ENCODE measurements at regions not wholly inside any gene's neighbourhood (a gene's known extent, or its start where the extent isn't known, plus 50 kb on each side); places are given as distances from the start of the nearest gene placed in this dataset.

DNA sequence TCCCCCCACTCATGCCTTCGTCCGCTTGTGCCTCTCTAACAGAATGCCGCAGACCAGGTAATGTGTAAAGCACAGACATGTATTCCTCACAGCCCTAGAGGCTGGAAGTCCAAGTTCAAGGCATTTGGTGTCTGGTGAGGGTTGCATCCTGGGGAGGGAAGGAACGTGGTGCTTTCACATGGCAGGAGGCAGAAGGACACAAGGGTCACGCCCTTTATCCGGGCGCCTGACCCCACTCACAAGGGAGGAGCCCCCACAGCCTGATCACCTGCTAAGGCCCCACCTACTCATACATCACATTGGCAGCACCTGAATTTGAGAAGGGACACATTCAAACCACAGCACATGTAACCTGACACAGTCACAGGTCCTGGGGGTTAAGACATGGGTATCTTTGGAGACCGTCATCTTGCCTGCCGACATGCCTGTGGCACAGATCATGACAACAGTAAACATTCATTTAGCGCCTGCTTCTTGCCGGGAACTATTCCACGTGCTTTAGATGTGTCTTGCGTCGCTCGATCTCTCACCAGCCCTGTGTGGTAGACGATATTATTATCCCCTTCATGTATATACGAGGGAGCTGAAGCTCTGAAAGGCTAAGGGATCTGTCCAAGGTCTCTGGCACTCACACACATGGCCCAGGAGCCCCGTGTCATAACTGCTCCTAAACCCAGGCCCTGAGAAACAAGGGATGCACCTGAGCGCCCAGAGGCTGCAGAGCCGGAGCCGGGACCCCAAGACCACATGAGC is 235.6 kb downstream of the NPHP4 start:
- Histone ChIP-seq H3K9me3 (ENCODE audit: control insufficient read depth, low read length) (no peaks in the 10 kb centered on the region), H3K4me3 (ENCODE audit: extremely low read depth, insufficient read depth, low read length, poor library complexity, severe bottlenecking) (no peak overlapping the region), H3K4me1 (ENCODE audit: control insufficient read depth, insufficient read depth, low read length, poor library complexity, severe bottlenecking) (peaks cover 6% of the 10 kb centered on the region), H3K36me3 (ENCODE audit: control insufficient read depth, insufficient read depth, low read length) (no peaks in the 10 kb centered on the region), H3K27ac (ENCODE audit: low read depth, low read length, severe bottlenecking) (no peak overlapping the region)
- WGBS, 2 experiments (ENCODE audit: insufficient coverage in 2 of 2), result 90 to 92% methylated on average over 15 to 16 of the region's 21 CpGs

DNA sequence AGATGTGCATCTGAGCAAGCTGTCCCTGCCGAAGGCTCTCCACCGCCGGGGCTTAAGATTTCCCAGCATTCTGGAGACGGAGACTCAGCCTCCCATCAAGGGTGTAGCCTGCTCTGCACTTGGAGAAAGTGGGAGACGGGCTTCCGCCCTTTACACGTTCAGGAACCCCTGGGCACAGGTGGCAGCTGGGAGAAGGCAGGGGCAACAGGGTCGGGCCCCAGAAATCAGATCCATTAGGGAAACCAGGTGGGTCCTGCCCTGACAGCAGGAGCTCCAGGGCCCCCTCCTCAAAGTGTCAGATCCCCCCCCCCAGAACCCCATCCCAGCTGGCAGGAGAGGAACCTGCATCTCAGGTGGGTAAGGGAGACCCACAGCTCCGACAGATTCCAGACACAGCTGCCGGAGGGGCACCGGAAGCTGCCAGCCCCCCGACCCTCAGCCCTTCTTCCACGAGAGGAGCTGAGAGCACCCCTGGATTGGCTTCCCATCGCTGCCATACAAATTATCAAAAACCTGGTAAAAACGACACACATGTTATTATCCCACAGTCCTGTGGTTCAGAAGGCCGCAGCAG is 236.6 kb downstream of the NPHP4 start:
- H3K36me3 ChIP-seq (ENCODE audit: control insufficient read depth, insufficient read depth, low read length), result no peaks in the 10 kb centered on the region
- peaks cover 6% of the 10 kb centered on the region for H3K4me1 ChIP-seq (ENCODE audit: control insufficient read depth, insufficient read depth, low read length, poor library complexity, severe bottlenecking)
- 88 to 89% methylated on average over 10 to 14 of the region's 16 CpGs for WGBS, 2 experiments (ENCODE audit: insufficient coverage in 2 of 2)

DNA sequence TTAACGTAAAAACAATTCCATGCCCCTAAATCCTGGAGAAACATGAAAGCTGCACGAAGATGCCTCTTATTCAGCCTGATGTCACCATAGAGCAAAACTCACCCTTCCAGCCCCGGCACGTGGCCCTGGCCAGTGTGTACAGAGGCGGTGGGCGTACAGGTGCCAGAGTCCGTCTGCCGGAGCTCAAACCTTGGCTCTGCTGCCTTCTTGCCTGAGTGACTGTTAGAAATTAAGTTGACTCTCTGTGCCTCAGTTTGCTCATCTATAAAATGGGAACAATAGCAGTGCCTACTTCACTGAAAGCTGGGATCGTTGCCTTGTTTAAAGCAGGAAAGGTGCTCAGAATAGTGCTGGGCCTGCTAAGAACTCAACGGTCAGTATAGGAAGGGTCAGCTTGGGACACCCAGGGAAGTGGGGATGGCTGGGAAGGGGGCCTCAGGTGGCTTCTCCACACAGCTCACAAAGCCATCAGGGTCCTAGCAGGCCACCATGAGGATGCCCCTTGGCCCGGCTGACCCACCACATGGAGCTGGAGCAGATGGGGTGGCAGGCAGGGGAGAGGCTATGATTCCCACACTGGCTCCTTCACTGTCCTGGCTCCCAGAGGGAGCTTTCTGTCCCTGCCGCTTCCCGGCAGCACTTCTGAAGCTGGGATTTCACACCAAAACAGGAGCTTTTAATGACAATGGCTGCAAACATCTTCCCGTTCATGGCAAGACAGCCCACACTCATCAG is 237.2 kb downstream of the NPHP4 start:
- H3K27ac ChIP-seq (ENCODE audit: low read depth, low read length, severe bottlenecking), result no peak overlapping the region
- H3K4me3 ChIP-seq (ENCODE audit: extremely low read depth, insufficient read depth, low read length, poor library complexity, severe bottlenecking), result no peak overlapping the region
- H3K36me3 ChIP-seq (ENCODE audit: control insufficient read depth, insufficient read depth, low read length), result no peaks in the 10 kb centered on the region
- 90% methylated on average over 11 of the region's 14 CpGs for WGBS, 2 experiments (ENCODE audit: insufficient coverage in 2 of 2)
- H3K4me1 ChIP-seq (ENCODE audit: control insufficient read depth, insufficient read depth, low read length, poor library complexity, severe bottlenecking), result peaks cover 6% of the 10 kb centered on the region
- H3K9me3 ChIP-seq (ENCODE audit: control insufficient read depth, low read length), result no peaks in the 10 kb centered on the region

More for the DNA sequence above, 236.6 kb downstream of the NPHP4 start:
- Histone ChIP-seq H3K9me3 (ENCODE audit: control insufficient read depth, low read length) (no peaks in the 10 kb centered on the region), H3K4me3 (ENCODE audit: extremely low read depth, insufficient read depth, low read length, poor library complexity, severe bottlenecking) (no peak overlapping the region), H3K27ac (ENCODE audit: low read depth, low read length, severe bottlenecking) (no peak overlapping the region)

DNA sequence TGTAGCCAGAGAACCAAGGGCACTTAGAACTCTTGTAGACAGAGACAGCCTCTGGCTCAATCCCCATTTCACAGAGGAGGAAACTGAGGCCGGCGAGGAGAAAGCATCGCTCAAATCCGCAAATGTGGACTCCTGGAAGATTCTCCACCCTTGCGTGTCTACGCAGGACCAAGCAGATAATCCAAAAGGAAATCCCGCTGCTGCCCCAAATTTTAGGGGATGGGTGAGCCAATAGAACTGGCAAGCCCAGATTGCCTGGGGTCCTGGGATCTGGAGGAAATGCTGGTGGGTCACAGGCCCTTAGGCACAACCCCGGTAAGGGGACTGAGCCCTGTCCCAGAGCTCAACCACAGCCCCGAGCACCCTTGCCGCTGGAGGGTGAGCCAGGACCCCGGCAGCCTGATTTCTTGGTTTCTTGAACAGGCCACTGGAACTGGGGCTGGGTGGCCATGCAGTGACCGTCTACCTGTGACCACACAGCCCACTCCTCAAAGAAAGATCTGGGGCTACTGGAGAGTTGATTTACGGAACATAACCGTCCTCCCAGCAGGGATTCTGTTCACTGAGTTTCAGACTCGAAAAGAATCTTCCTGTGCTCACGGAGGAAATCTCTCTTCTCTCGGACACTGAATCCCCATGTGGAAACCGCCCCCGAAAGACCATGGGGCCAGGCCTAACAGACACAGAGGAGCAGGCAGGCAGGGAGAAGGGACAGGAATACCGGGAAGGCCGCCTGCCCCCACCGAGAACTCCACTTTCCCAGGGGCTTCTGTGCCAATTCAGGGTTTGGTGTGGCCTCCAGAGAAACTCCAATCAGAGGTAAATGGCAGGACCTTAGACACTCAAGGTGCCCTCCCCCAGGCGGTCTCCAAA is 238.4 kb downstream of the NPHP4 start:
- Histone ChIP-seq H3K4me1 (ENCODE audit: control insufficient read depth, insufficient read depth, low read length, poor library complexity, severe bottlenecking) (peaks cover 6% of the 10 kb centered on the region), H3K9me3 (ENCODE audit: control insufficient read depth, low read length) (no peaks in the 10 kb centered on the region), H3K36me3 (ENCODE audit: control insufficient read depth, insufficient read depth, low read length) (no peaks in the 10 kb centered on the region), H3K27ac (ENCODE audit: low read depth, low read length, severe bottlenecking) (no peak overlapping the region), H3K4me3 (ENCODE audit: extremely low read depth, insufficient read depth, low read length, poor library complexity, severe bottlenecking) (no peak overlapping the region)
- WGBS, 2 experiments (ENCODE audit: insufficient coverage in 2 of 2), result 87 to 93% methylated on average over 20 to 22 of the region's 23 CpGs

DNA sequence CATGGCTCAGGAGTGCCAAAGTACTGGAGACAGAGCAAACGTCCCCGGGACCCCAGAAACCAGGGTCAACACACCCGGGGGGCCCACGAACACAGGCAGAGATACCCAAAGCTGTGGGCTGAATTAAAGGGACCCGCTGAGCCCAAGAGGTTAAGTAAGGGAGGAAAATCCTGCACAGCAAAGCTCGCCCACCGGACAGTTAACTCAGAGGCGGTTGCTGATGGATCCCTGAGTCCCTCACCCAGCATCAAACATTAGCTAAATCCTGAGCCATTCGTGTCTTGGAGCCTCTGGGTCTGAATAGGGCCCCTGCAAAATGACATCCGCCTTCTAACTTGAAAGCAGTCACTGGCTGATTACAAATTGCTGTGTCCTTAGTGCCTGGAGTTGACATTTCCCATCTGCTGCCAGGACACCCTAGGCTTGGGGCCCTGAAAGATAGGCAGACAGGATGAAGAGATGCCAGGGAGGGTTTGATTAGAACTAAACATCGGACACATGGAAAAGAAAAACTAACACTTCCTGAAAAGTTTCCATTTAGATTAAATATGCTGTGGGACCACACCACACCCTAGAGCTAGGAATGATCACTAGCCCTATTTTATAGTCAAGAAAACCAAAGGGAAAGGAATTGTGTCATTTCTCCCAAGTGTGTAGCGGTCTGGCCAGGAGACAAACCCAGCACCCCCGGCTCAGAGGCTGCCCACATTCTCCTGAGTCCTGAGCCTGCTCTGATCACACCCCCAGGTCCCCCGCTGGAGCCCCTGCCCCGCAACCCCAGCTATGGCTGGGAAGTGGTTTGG is 239.3 kb downstream of the NPHP4 start:
- Histone ChIP-seq H3K9me3 (ENCODE audit: control insufficient read depth, low read length) (no peaks in the 10 kb centered on the region), H3K4me1 (ENCODE audit: control insufficient read depth, insufficient read depth, low read length, poor library complexity, severe bottlenecking) (peaks cover 6% of the 10 kb centered on the region), H3K4me3 (ENCODE audit: extremely low read depth, insufficient read depth, low read length, poor library complexity, severe bottlenecking) (no peak overlapping the region), H3K36me3 (ENCODE audit: control insufficient read depth, insufficient read depth, low read length) (no peaks in the 10 kb centered on the region), H3K27ac (ENCODE audit: low read depth, low read length, severe bottlenecking) (no peak overlapping the region)
- WGBS, 2 experiments (ENCODE audit: insufficient coverage in 2 of 2), result 80% methylated on average over 10 to 11 of the region's 15 CpGs

GRCh38 chr1:5751833-5752745 is 240.1 kb downstream of the NPHP4 start:
- no peak overlapping the region for H3K4me3 ChIP-seq (ENCODE audit: extremely low read depth, insufficient read depth, low read length, poor library complexity, severe bottlenecking)
- no peaks in the 10 kb centered on the region for H3K9me3 ChIP-seq (ENCODE audit: control insufficient read depth, low read length)
- 61 to 68% methylated on average over 10 to 11 of the region's 14 CpGs for WGBS, 2 experiments (ENCODE audit: insufficient coverage in 2 of 2)
- H3K27ac ChIP-seq (ENCODE audit: low read depth, low read length, severe bottlenecking), result no peak overlapping the region
- H3K36me3 ChIP-seq (ENCODE audit: control insufficient read depth, insufficient read depth, low read length), result no peaks in the 10 kb centered on the region
- H3K4me1 ChIP-seq (ENCODE audit: control insufficient read depth, insufficient read depth, low read length, poor library complexity, severe bottlenecking), result peaks cover 6% of the 10 kb centered on the region

GRCh38 chr1:5751163-5751540 is 241.1 kb downstream of the NPHP4 start:
- no peaks in the 10 kb centered on the region for H3K36me3 ChIP-seq (ENCODE audit: control insufficient read depth, insufficient read depth, low read length)
- 82 to 95% methylated on average over 3 to 4 of the region's 11 CpGs for WGBS, 2 experiments (ENCODE audit: insufficient coverage in 2 of 2)
- no peak overlapping the region for H3K4me3 ChIP-seq (ENCODE audit: extremely low read depth, insufficient read depth, low read length, poor library complexity, severe bottlenecking)
- no peak overlapping the region for H3K27ac ChIP-seq (ENCODE audit: low read depth, low read length, severe bottlenecking)
- no peaks in the 10 kb centered on the region for H3K9me3 ChIP-seq (ENCODE audit: control insufficient read depth, low read length)
- H3K4me1 ChIP-seq (ENCODE audit: control insufficient read depth, insufficient read depth, low read length, poor library complexity, severe bottlenecking), result peaks cover 6% of the 10 kb centered on the region

GRCh38 chr1:5750186-5751162 is 241.8 kb downstream of the NPHP4 start:
- Histone ChIP-seq H3K4me1 (ENCODE audit: control insufficient read depth, insufficient read depth, low read length, poor library complexity, severe bottlenecking) (peaks cover 6% of the 10 kb centered on the region), H3K4me3 (ENCODE audit: extremely low read depth, insufficient read depth, low read length, poor library complexity, severe bottlenecking) (no peak overlapping the region), H3K9me3 (ENCODE audit: control insufficient read depth, low read length) (no peaks in the 10 kb centered on the region), H3K36me3 (ENCODE audit: control insufficient read depth, insufficient read depth, low read length) (no peaks in the 10 kb centered on the region), H3K27ac (ENCODE audit: low read depth, low read length, severe bottlenecking) (no peak overlapping the region)
- 87 to 92% methylated on average over 11 to 13 of the region's 16 CpGs for WGBS, 2 experiments (ENCODE audit: insufficient coverage in 2 of 2)

All from mesodermal cell (in vitro differentiated cells).